A549 (cell line): ENCODE measurements at regions not wholly inside any gene's neighbourhood (a gene's known extent, or its start where the extent isn't known, plus 50 kb on each side); places are given as distances from the start of the nearest gene placed in this dataset.

Experiments used
- ATAC-seq, 2 experiments: fragments of 200-7000 bp in 1 of 2; fragments of >200 bp in 1 of 2; cut with Nextera tagmentation in 1 of 2; cut with Tn5 transposase in 1 of 2; 3 replicates each; pipeline versions ENCODE4 v1.8.0 to v1.9.1; 2018 to 2020; ENCODE audit warnings: mild to moderate bottlenecking in 1 of 2, moderate library complexity in 1 of 2
- CTCF ChIA-PET: fragments of 300-600 bp; sonication (Branson Sonifier 250); formaldehyde crosslinking; extraction: SDS; loops from one replicate; lab custom pipeline; 2021; ENCODE audit warnings: antibody characterized with exemption, inconsistent platforms; lab: Yijun Ruan, JAX
- POLR2A ChIA-PET: fragments of 350-600 bp; formaldehyde crosslinking; extraction: SDS; loops from one replicate; lab custom pipeline; 2021; ENCODE audit warnings: antibody characterized with exemption, inconsistent platforms; lab: Yijun Ruan, JAX
- DNase-seq, 2 experiments: peaks; one replicate each; pipeline versions ENCODE4 v3.0.0 to v3.0.0-alpha.2; 2011 to 2016; ENCODE audit warnings: low read depth in 1 of 2, low spot score in 1 of 2
- FAIRE-seq: peaks from 2 replicates; lab custom pipeline; 2011; peaks lifted over from hg19 to GRCh38; lab: Jason Lieb, UNC
- H3K27ac ChIP-seq, 2 experiments: fragments of >200 bp; sonication (Bioruptor Twin); formaldehyde crosslinking; 3 replicates each; pipeline ENCODE4 v1.5.1; 2016 to 2017
- H3K4me1 ChIP-seq: fragments of >200 bp; sonication (Bioruptor Twin); formaldehyde crosslinking; 3 replicates; pipeline ENCODE4 v1.6.1; 2016
- H3K4me2 ChIP-seq: fragments of >200 bp; sonication (Bioruptor Twin); formaldehyde crosslinking; 3 replicates; pipeline ENCODE4 v1.6.1; 2016
- H3K4me3 ChIP-seq: fragments of >200 bp; sonication (Bioruptor Twin); formaldehyde crosslinking; 3 replicates; pipeline ENCODE4 v1.5.1; 2016
- H3K9me3 ChIP-seq: fragments of >200 bp; sonication (Bioruptor Twin); formaldehyde crosslinking; 3 replicates; pipeline ENCODE4 v1.6.1; 2016
- BHLHE40 ChIP-seq: IDR thresholded peaks from 2 replicates; pipeline ENCODE4 v1.6.1; 2012; ENCODE audit warnings: low read depth, low read length, inconsistent platforms
- CBX2 ChIP-seq: fragments of 200-600 bp; sonication (generic); IDR thresholded peaks from 2 replicates; pipeline ENCODE4 v1.6.1; 2016; ENCODE audit warnings: low read depth, mild to moderate bottlenecking, borderline replicate concordance
- CHD2 ChIP-seq: fragments of 150-350 bp; IDR thresholded peaks from 2 replicates; pipeline ENCODE4 v1.6.1; 2014; ENCODE audit warnings: low read length; ENCODE audit not compliant: partially characterized antibody
- CTCF ChIP-seq: fragments of >200 bp; sonication (Bioruptor Twin); formaldehyde crosslinking; IDR thresholded peaks from 3 replicates; pipeline ENCODE4 v1.5.1; 2016
- EHF ChIP-seq: fragments of 250-450 bp; sonication (Bioruptor Pico); IDR thresholded peaks from 2 replicates; pipeline ENCODE4 v1.5.0; 2020; ENCODE audit warnings: mild to moderate bottlenecking
- ESRRA ChIP-seq: fragments of 150-350 bp; IDR thresholded peaks from 2 replicates; pipeline ENCODE4 v1.6.1; 2014; ENCODE audit warnings: mild to moderate bottlenecking, low read length, borderline replicate concordance
- FOSB ChIP-seq: fragments of 250-450 bp; sonication (Bioruptor Pico); IDR thresholded peaks from 2 replicates; pipeline ENCODE4 v1.5.0; 2020; ENCODE audit warnings: mild to moderate bottlenecking, moderate library complexity
- FOSL2 ChIP-seq, 2 experiments: fragments of 450-650 bp in 1 of 2; fragments of >200 bp in 1 of 2; sonication (Bioruptor Twin) in 1 of 2; formaldehyde crosslinking; IDR thresholded peaks; 2 replicates each; pipeline versions ENCODE4 v1.5.0 to v1.6.1; 2016 to 2020; ENCODE audit warnings: mild to moderate bottlenecking in 1 of 2, moderate library complexity in 1 of 2
- FOXS1 ChIP-seq: fragments of 250-450 bp; sonication (Bioruptor Pico); IDR thresholded peaks from 2 replicates; pipeline ENCODE4 v1.5.0; 2020; ENCODE audit warnings: mild to moderate bottlenecking, moderate library complexity
- GATA3 ChIP-seq: IDR thresholded peaks from 2 replicates; pipeline ENCODE4 v1.6.1; 2012; ENCODE audit warnings: borderline replicate concordance
- HDAC2 ChIP-seq: fragments of 200-600 bp; sonication (generic); IDR thresholded peaks from 2 replicates; pipeline ENCODE4 v1.6.1; 2016
- HOXB13 ChIP-seq: fragments of 250-450 bp; sonication (Bioruptor Pico); IDR thresholded peaks from 2 replicates; pipeline ENCODE4 v1.5.0; 2020; ENCODE audit warnings: low read depth, mild to moderate bottlenecking, moderate library complexity
- KDM1A ChIP-seq: fragments of 200-600 bp; sonication (generic); IDR thresholded peaks from 2 replicates; pipeline ENCODE4 v1.6.1; 2016; ENCODE audit warnings: low read depth, mild to moderate bottlenecking
- KDM5A ChIP-seq: fragments of 200-600 bp; sonication (generic); IDR thresholded peaks from 2 replicates; pipeline ENCODE4 v1.6.1; 2016; ENCODE audit warnings: antibody characterized with exemption, mild to moderate bottlenecking
- MAX ChIP-seq: IDR thresholded peaks from 2 replicates; pipeline ENCODE4 v1.6.1; 2012
- MYC ChIP-seq: IDR thresholded peaks from 2 replicates; pipeline ENCODE4 v1.6.1; 2012; ENCODE audit warnings: mild to moderate bottlenecking, inconsistent platforms, low read length, improper control_type of control experiment, borderline replicate concordance
- NR3C1 ChIP-seq: fragments of >200 bp; sonication (Bioruptor Twin); formaldehyde crosslinking; IDR thresholded peaks from 3 replicates; pipeline ENCODE4 v1.6.1; 2017
- POLR2A ChIP-seq: IDR thresholded peaks from 2 replicates; pipeline ENCODE4 v1.6.1; 2012; ENCODE audit warnings: mild to moderate bottlenecking, low read length
- POLR2AphosphoS2 ChIP-seq: conservative IDR thresholded peaks from 2 replicates; pipeline ENCODE4 v1.6.1; 2012; ENCODE audit warnings: low read length, improper control_type of control experiment, inconsistent platforms
- RAD21 ChIP-seq, 2 experiments: fragments of >200 bp in 1 of 2; sonication (Bioruptor Twin) in 1 of 2; formaldehyde crosslinking in 1 of 2; IDR thresholded peaks in 1 of 2; conservative IDR thresholded peaks in 1 of 2; 2 replicates in 1 of 2; 3 replicates in 1 of 2; pipeline ENCODE4 v1.6.1; 2012 to 2018; ENCODE audit warnings: inconsistent platforms in 1 of 2
- RARB ChIP-seq: fragments of 250-450 bp; sonication (Bioruptor Pico); IDR thresholded peaks from 2 replicates; pipeline ENCODE4 v1.8.0; 2021; ENCODE audit warnings: mild to moderate bottlenecking, moderate library complexity
- RFX5 ChIP-seq: fragments of 450-650 bp; IDR thresholded peaks from 2 replicates; pipeline ENCODE4 v1.7.1; 2014; ENCODE audit warnings: antibody characterized with exemption, mild to moderate bottlenecking, moderate library complexity
- SMC3 ChIP-seq: fragments of >200 bp; sonication (Bioruptor Twin); formaldehyde crosslinking; IDR thresholded peaks from 3 replicates; pipeline ENCODE4 v1.6.1; 2018; ENCODE audit warnings: inconsistent platforms
- TFCP2L1 ChIP-seq: fragments of 250-450 bp; sonication (Bioruptor Pico); IDR thresholded peaks from 2 replicates; pipeline ENCODE4 v1.5.0; 2021; ENCODE audit warnings: mild to moderate bottlenecking
- TP53 ChIP-seq: fragments of 250-450 bp; sonication (Bioruptor Pico); IDR thresholded peaks from 2 replicates; pipeline ENCODE4 v1.5.0; 2021; ENCODE audit warnings: mild to moderate bottlenecking, moderate library complexity
- ZNF302 ChIP-seq: fragments of 250-450 bp; sonication (Bioruptor Pico); IDR thresholded peaks from 2 replicates; pipeline ENCODE4 v1.9.0; 2021; ENCODE audit warnings: inconsistent platforms, mild to moderate bottlenecking, moderate library complexity
- ZSCAN20 ChIP-seq: fragments of 250-450 bp; sonication (Bioruptor Pico); IDR thresholded peaks from 2 replicates; pipeline ENCODE4 v1.8.0; 2022; ENCODE audit warnings: mild to moderate bottlenecking, moderate library complexity
- WGBS: methylation state at CpG from one replicate; pipeline ENCODE4 v1.1.6; 2017; ENCODE audit errors: missing lambda C conversion rate; 5-methylcytosine and 5-hydroxymethylcytosine counted together
- TF ChIP-seq, protein P1 (sequence below): fragments of >200 bp; sonication (Bioruptor Twin); formaldehyde crosslinking; IDR thresholded peaks from 2 replicates; pipeline ENCODE4 v1.6.1; 2016
- TF ChIP-seq, protein P2 (sequence below): IDR thresholded peaks from 2 replicates; pipeline ENCODE4 v1.6.1; 2012
- TF ChIP-seq, protein P3 (sequence below): fragments of >200 bp; sonication (Bioruptor Twin); formaldehyde crosslinking; IDR thresholded peaks from 3 replicates; pipeline ENCODE4 v1.6.1; 2016
- TF ChIP-seq, protein P4 (sequence below): IDR thresholded peaks from 2 replicates; pipeline ENCODE4 v1.6.1; 2012; ENCODE audit warnings: low read depth, borderline replicate concordance

DNA sequence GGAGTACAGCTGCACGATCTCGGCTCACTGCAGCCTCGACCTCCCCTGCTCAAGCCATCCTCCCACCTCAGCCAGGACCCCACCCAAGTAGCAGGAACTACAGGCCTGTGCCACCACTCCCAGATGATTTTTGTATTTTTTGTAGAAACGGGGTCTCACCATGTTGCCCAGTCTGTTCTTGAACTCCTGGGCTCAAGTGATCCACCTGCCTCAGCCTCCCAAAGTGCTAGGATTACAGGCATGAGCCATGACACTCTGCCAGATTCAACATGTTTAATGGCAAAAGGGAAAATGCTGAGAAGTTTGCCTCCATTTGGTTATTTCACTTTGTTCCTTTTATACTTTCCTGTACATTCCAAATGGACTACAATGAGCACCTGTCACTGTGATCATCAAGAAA, 65.8 kb downstream of the ZIC5 start:
- no peak for FAIRE-seq
- CTCF ChIA-PET = no interaction called here
- POLR2A ChIA-PET = no interaction called here

GRCh38 chr13:99905224-99905623, 66.3 kb downstream of the ZIC5 start:
- 86% methylated on average over 5 of the region's 5 CpGs for WGBS
- Histone ChIP-seq H3K9me3 (no peaks in the 10 kb centered on the region), H3K4me3 (no peak overlapping the region), H3K4me1 (peaks cover 13% of the 10 kb centered on the region), H3K27ac (no peak overlapping the region), H3K4me2 (no peak overlapping the region)
- TF ChIP-seq TFCP2L1 (CRISPR knock-in tag) (no peak), SMC3 (no peak), FOXS1 (CRISPR knock-in tag) (no peak), POLR2A (no peak), HDAC2 (no peak), TP53 (CRISPR knock-in tag) (no peak), RARB (CRISPR knock-in tag) (no peak), CTCF (no peak), KDM5A (no peak), FOSL2 (IDR thresholded peaks at IDR 0.05) (no peak), FOSL2 (CRISPR knock-in tag; IDR thresholded peaks at IDR 0.05) (no peak), ZNF302 (no peak), EHF (CRISPR knock-in tag) (no peak), GATA3 (no peak), MAX (no peak), ZSCAN20 (CRISPR knock-in tag) (no peak)
- TF ChIP-seq, protein P1, sequence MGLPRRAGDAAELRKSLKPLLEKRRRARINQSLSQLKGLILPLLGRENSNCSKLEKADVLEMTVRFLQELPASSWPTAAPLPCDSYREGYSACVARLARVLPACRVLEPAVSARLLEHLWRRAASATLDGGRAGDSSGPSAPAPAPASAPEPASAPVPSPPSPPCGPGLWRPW = no peak
- TF ChIP-seq, protein P2, sequence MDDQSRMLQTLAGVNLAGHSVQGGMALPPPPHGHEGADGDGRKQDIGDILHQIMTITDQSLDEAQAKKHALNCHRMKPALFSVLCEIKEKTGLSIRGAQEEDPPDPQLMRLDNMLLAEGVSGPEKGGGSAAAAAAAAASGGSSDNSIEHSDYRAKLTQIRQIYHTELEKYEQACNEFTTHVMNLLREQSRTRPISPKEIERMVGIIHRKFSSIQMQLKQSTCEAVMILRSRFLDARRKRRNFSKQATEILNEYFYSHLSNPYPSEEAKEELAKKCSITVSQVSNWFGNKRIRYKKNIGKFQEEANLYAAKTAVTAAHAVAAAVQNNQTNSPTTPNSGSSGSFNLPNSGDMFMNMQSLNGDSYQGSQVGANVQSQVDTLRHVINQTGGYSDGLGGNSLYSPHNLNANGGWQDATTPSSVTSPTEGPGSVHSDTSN = no peak
- TF ChIP-seq, protein P3, sequence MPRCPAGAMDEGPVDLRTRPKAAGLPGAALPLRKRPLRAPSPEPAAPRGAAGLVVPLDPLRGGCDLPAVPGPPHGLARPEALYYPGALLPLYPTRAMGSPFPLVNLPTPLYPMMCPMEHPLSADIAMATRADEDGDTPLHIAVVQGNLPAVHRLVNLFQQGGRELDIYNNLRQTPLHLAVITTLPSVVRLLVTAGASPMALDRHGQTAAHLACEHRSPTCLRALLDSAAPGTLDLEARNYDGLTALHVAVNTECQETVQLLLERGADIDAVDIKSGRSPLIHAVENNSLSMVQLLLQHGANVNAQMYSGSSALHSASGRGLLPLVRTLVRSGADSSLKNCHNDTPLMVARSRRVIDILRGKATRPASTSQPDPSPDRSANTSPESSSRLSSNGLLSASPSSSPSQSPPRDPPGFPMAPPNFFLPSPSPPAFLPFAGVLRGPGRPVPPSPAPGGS = no peak
- DNase-seq = no peak
- POLR2A ChIA-PET = no interaction called here
- ATAC-seq = no peak
- CTCF ChIA-PET = no interaction called here
- FAIRE-seq = no peak

More for the DNA sequence above, 65.8 kb downstream of the ZIC5 start:
- no peak for ATAC-seq
- H3K9me3 ChIP-seq = no peaks in the 10 kb centered on the region
- no peak for DNase-seq
- peaks cover 13% of the 10 kb centered on the region for H3K4me1 ChIP-seq
- no peak overlapping the region for H3K4me2 ChIP-seq
- 62% methylated on average over 4 of the region's 4 CpGs for WGBS
- TF ChIP-seq MYC (no peak), RFX5 (no peak)
- H3K4me3 ChIP-seq = no peak overlapping the region
- no peak overlapping the region for H3K27ac ChIP-seq

GRCh38 chr13:99903140-99903539, 68.4 kb downstream of the ZIC5 start:
- H3K27ac ChIP-seq = no peak overlapping the region
- no peaks in the 10 kb centered on the region for H3K9me3 ChIP-seq
- POLR2A ChIA-PET = no interaction called here
- no peak overlapping the region for H3K4me2 ChIP-seq
- no peak for DNase-seq
- H3K4me3 ChIP-seq = no peak overlapping the region
- CTCF ChIA-PET = no interaction called here
- FAIRE-seq = no peak
- no peak for ATAC-seq
- H3K4me1 ChIP-seq = peaks cover 5% of the 10 kb centered on the region
- no peak for TF ChIP-seq FOSL2 (IDR thresholded peaks at IDR 0.05)
- no peak for TF ChIP-seq FOSL2 (CRISPR knock-in tag; IDR thresholded peaks at IDR 0.05)
- no peak for TF ChIP-seq BHLHE40
- no peak for TF ChIP-seq RAD21 (conservative IDR thresholded peaks at IDR 0.05 in 1 of 2, IDR thresholded peaks at IDR 0.05 in 1 of 2)
- no peak for TF ChIP-seq TP53 (CRISPR knock-in tag)
- TF ChIP-seq CBX2 = no peak
- TF ChIP-seq NR3C1 = no peak
- TF ChIP-seq CHD2 = no peak
- TF ChIP-seq, protein P4, sequence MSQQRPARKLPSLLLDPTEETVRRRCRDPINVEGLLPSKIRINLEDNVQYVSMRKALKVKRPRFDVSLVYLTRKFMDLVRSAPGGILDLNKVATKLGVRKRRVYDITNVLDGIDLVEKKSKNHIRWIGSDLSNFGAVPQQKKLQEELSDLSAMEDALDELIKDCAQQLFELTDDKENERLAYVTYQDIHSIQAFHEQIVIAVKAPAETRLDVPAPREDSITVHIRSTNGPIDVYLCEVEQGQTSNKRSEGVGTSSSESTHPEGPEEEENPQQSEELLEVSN = no peak
- TF ChIP-seq FOXS1 (CRISPR knock-in tag) = no peak
- TF ChIP-seq ESRRA = no peak
- no peak for TF ChIP-seq HOXB13 (CRISPR knock-in tag)
- no peak for TF ChIP-seq FOSB
- TF ChIP-seq KDM1A = no peak
- TF ChIP-seq EHF (CRISPR knock-in tag) = no peak
- TF ChIP-seq POLR2AphosphoS2 = no peak
- no peak for TF ChIP-seq POLR2A
- TF ChIP-seq, all 56 proteins: peak for 0
- 94% methylated on average over 7 of the region's 7 CpGs for WGBS
